ENCODE measurements at regions not wholly inside any gene's neighbourhood (a gene's known extent, or its start where the extent isn't known, plus 50 kb on each side); places are given as distances from the start of the nearest gene placed in this dataset.

DNA sequence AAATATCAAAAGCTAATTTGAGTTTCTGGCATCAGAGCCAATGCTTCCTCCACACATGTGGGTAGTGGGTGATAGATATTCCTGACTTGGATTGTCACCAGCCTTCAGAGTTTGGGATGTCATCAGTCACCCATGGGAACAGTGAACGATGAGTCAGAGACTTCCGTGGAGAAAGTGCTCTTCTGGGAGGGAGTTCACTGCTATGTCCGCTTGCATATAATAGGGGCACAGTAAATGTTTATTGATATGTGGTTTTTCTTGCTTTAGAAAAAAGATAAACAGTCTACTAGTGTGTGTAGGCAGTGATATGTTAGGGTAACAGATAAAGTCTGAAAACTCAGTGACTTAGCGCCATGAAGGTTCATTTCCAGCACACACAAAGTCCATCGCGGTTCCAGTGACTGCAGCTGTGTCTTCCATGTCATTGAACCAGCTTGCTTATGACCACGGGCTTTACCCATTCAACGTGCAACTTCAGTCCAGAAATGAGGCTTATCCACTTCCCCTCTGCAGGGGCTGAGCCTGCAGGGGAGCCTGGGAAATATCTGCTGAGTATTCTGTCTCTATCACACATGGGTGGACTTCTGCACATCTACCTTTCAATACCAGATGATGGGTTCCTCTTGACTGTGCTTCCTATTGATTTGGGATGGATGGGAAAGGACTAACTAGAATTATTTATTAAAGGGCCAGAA, 87.7 kb upstream of the WWC2 start:
- no peaks in the 10 kb centered on the region for H4K20me1 ChIP-seq (replicated peaks; ENCODE audit: control insufficient read depth, extremely low read depth, insufficient read depth, low read length)
- H3K27me3 ChIP-seq (ENCODE audit: control insufficient read depth in 2 of 2, insufficient read depth in 2 of 2, low read length in 2 of 2) = peaks cover 6 to 18% of the 10 kb centered on the region in 2 experiments
- dilution Hi-C loops (cut with MboI; ENCODE audit: extremely low pct_ligation_motif_present, low sequenced_read_pairs) = no loop called here
- no peak overlapping the region for H2AFZ ChIP-seq (ENCODE audit: low read depth, low read length)
- POLR2A ChIA-PET = no interaction called here
- H3K9me3 ChIP-seq (replicated peaks; ENCODE audit: control insufficient read depth, insufficient read depth, low read length) = no peaks in the 10 kb centered on the region
- H3K9me1 ChIP-seq (replicated peaks; ENCODE audit: control insufficient read depth, extremely low read depth, insufficient read depth, low read length) = no peaks in the 10 kb centered on the region
- CTCF ChIA-PET = no interaction called here
- H3K36me3 ChIP-seq (ENCODE audit: control insufficient read depth in 2 of 2, extremely low read depth in 1 of 2, insufficient read depth in 2 of 2, low read length in 2 of 2) = no peaks in the 10 kb centered on the region
- no peak overlapping the region for H3K4me2 ChIP-seq (ENCODE audit: insufficient read depth, low read length)
- FAIRE-seq = no peak
- no peak overlapping the region for H3K4me3 ChIP-seq (replicated peaks in 1 of 3; ENCODE audit: insufficient read depth in 1 of 3, low read depth in 1 of 3, low read length in 3 of 3)
- no peak overlapping the region for H3K9ac ChIP-seq (replicated peaks; ENCODE audit: extremely low read depth, insufficient read depth, low read length)
- no TSS peak for BruUV-seq (replicated peaks)
- no peak overlapping the region for H3K27ac ChIP-seq (ENCODE audit: insufficient read depth, low read depth, low read length)
- DNase-seq (ENCODE audit: low read depth, low spot score) = no peak
- no peaks in the 10 kb centered on the region for H3K4me1 ChIP-seq (ENCODE audit: control insufficient read depth, extremely low read depth, insufficient read depth, low read length)
- no peaks in the 10 kb centered on the region for H3K79me2 ChIP-seq (ENCODE audit: control insufficient read depth, insufficient read depth, low read length)
- intact Hi-C loops (cut with micrococcal nuclease) = no loop called here
- no peak for TF ChIP-seq EZH2 (IDR thresholded peaks at IDR 0.05; ENCODE audit: borderline replicate concordance, low read depth, low read length, severe bottlenecking)
- no peak for TF ChIP-seq FOS (IDR thresholded peaks at IDR 0.05; ENCODE audit: borderline replicate concordance, insufficient read depth, low read length)
- TF ChIP-seq POLR2A (IDR thresholded peaks at IDR 0.05; ENCODE audit: low read depth, low read length) = no peak
- TF ChIP-seq, protein P1, sequence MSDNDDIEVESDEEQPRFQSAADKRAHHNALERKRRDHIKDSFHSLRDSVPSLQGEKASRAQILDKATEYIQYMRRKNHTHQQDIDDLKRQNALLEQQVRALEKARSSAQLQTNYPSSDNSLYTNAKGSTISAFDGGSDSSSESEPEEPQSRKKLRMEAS (IDR thresholded peaks at IDR 0.05; ENCODE audit: insufficient read depth, insufficient read length) = no peak
- TF ChIP-seq GATA2 (IDR thresholded peaks at IDR 0.05; ENCODE audit: insufficient read depth, insufficient read length, low read depth, low read length) = no peak

- Histone ChIP-seq H2AFZ (ENCODE audit: low read depth, low read length) (no peak overlapping the region), H3K79me2 (ENCODE audit: control insufficient read depth, insufficient read depth, low read length) (no peaks in the 10 kb centered on the region), H3K4me3 (replicated peaks in 1 of 3; ENCODE audit: insufficient read depth in 1 of 3, low read depth in 1 of 3, low read length in 3 of 3) (no peak overlapping the region), H3K27ac (ENCODE audit: insufficient read depth, low read depth, low read length) (no peak overlapping the region), H3K4me2 (ENCODE audit: insufficient read depth, low read length) (no peak overlapping the region), H3K27me3 (ENCODE audit: control insufficient read depth in 2 of 2, insufficient read depth in 2 of 2, low read length in 2 of 2) (peaks cover 6 to 18% of the 10 kb centered on the region in 2 experiments), H3K9me1 (replicated peaks; ENCODE audit: control insufficient read depth, extremely low read depth, insufficient read depth, low read length) (no peaks in the 10 kb centered on the region), H4K20me1 (replicated peaks; ENCODE audit: control insufficient read depth, extremely low read depth, insufficient read depth, low read length) (no peaks in the 10 kb centered on the region), H3K9me3 (replicated peaks; ENCODE audit: control insufficient read depth, insufficient read depth, low read length) (no peaks in the 10 kb centered on the region), H3K36me3 (ENCODE audit: control insufficient read depth in 2 of 2, extremely low read depth in 1 of 2, insufficient read depth in 2 of 2, low read length in 2 of 2) (no peaks in the 10 kb centered on the region), H3K4me1 (ENCODE audit: control insufficient read depth, extremely low read depth, insufficient read depth, low read length) (no peaks in the 10 kb centered on the region), H3K9ac (replicated peaks; ENCODE audit: extremely low read depth, insufficient read depth, low read length) (no peak overlapping the region)
- dilution Hi-C loops (cut with MboI; ENCODE audit: extremely low pct_ligation_motif_present, low sequenced_read_pairs) = no loop called here
- DNase-seq (ENCODE audit: low read depth, low spot score) = no peak
- intact Hi-C loops (cut with micrococcal nuclease) = no loop called here
- ChIA-PET POLR2A (interaction anchor here (0.7 kb wide), 1 partner anchor 345 kb away, joined by 3 read pairs; no protein-coding TSS in a partner anchor), CTCF (interaction anchor here (2.8 kb wide), 1 partner anchor 69 kb away, joined by 10 read pairs; no protein-coding TSS in a partner anchor)
- BruUV-seq (replicated peaks) = no TSS peak
- no peak for FAIRE-seq
- TF ChIP-seq POLR2AphosphoS5 (IDR thresholded peaks at IDR 0.05; ENCODE audit: insufficient read depth, low read depth, low read length) (no peak), EZH2 (IDR thresholded peaks at IDR 0.05; ENCODE audit: borderline replicate concordance, low read depth, low read length, severe bottlenecking) (no peak), MYC (IDR thresholded peaks at IDR 0.05; ENCODE audit: low read depth, low read length) (no peak), FOS (IDR thresholded peaks at IDR 0.05; ENCODE audit: borderline replicate concordance, insufficient read depth, low read length) (no peak), POLR2A (IDR thresholded peaks at IDR 0.05; ENCODE audit: low read depth, low read length) (no peak), CTCF (IDR thresholded peaks at IDR 0.05; ENCODE audit: extremely low read depth in 1 of 2, insufficient read depth in 1 of 2, low read depth in 1 of 2, low read length in 2 of 2) (no peak), GATA2 (IDR thresholded peaks at IDR 0.05; ENCODE audit: insufficient read depth, insufficient read length, low read depth, low read length) (no peak), JUN (IDR thresholded peaks at IDR 0.05; ENCODE audit: borderline replicate concordance, insufficient read depth, insufficient read length, low read depth) (no peak)
- TF ChIP-seq, protein P1 (IDR thresholded peaks at IDR 0.05; ENCODE audit: insufficient read depth, insufficient read length) = no peak
Observed at GRCh38 chr4:183008492-183008891, 90.6 kb upstream of the WWC2 start.
